ENCODE measurements at regions not wholly inside any gene's neighbourhood (a gene's known extent, or its start where the extent isn't known, plus 50 kb on each side); places are given as distances from the start of the nearest gene placed in this dataset.

- Histone ChIP-seq H3K4me1 (ENCODE audit: control insufficient read depth, insufficient read depth, low read length) (no peaks in the 10 kb centered on the region), H3K9me3 (ENCODE audit: control insufficient read depth, low read length) (no peaks in the 10 kb centered on the region), H3K27ac (ENCODE audit: low read length) (no peak overlapping the region), H3K4me3 (ENCODE audit: low read length) (no peak overlapping the region), H3K27me3 (ENCODE audit: control insufficient read depth, insufficient read depth) (no peaks in the 10 kb centered on the region)
- DNase-seq (no peak), ATAC-seq (no peak)
- WGBS: 82% methylated on average over 4 of the region's 4 CpGs
- intact Hi-C loops (cut with DNase I): no loop called here
These were observed 581.8 kb upstream of the ZFP42 start for GRCh38 chr4:187413564-187414358.

GRCh38 chr4:187414716-187415115 is 580.9 kb upstream of the ZFP42 start:
- Histone ChIP-seq H3K4me1 (ENCODE audit: control insufficient read depth, insufficient read depth, low read length) (no peaks in the 10 kb centered on the region), H3K27me3 (ENCODE audit: control insufficient read depth, insufficient read depth) (no peaks in the 10 kb centered on the region), H3K9me3 (ENCODE audit: control insufficient read depth, low read length) (no peaks in the 10 kb centered on the region), H3K27ac (ENCODE audit: low read length) (no peak overlapping the region), H3K4me3 (ENCODE audit: low read length) (no peak overlapping the region)
- DNase-seq (no peak), ATAC-seq (no peak)
- WGBS: 51% methylated on average over 2 of the region's 2 CpGs
- intact Hi-C loops (cut with DNase I): no loop called here

GRCh38 chr4:187415231-187415630 is 580.3 kb upstream of the ZFP42 start:
- ATAC-seq: peak in 1 of 2 donors; percentile 19
- H3K4me1 ChIP-seq (ENCODE audit: control insufficient read depth, insufficient read depth, low read length): no peaks in the 10 kb centered on the region
- no peak for DNase-seq
- H3K27ac ChIP-seq (ENCODE audit: low read length): no peak overlapping the region
- no peaks in the 10 kb centered on the region for H3K9me3 ChIP-seq (ENCODE audit: control insufficient read depth, low read length)
- WGBS: 30% methylated on average over 3 of the region's 3 CpGs
- intact Hi-C loops (cut with DNase I): no loop called here
- no peak overlapping the region for H3K4me3 ChIP-seq (ENCODE audit: low read length)
- no peaks in the 10 kb centered on the region for H3K27me3 ChIP-seq (ENCODE audit: control insufficient read depth, insufficient read depth)

DNA sequence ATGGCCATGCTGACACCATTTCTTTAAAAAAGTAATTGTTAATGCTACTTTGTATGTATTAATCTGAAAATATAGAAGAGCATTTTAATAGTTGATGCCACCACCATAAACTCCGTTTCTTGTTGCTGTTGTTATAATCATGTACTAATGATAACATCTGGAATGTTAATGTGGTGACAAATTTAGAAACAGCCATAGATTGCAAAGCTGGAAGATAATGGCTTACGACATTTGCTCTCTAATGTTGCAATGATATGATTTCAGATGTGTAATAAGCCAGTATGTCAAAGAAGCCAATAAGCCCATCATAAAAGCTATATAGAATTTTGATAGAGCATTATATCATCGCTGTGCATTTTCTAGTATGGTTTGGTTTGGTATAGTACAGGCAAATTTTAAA is 579.4 kb upstream of the ZFP42 start:
- intact Hi-C loops (cut with DNase I): no loop called here
- DNase-seq (no peak), ATAC-seq (no peak)
- Histone ChIP-seq H3K4me1 (ENCODE audit: control insufficient read depth, insufficient read depth, low read length) (no peaks in the 10 kb centered on the region), H3K27me3 (ENCODE audit: control insufficient read depth, insufficient read depth) (no peaks in the 10 kb centered on the region), H3K27ac (ENCODE audit: low read length) (no peak overlapping the region), H3K9me3 (ENCODE audit: control insufficient read depth, low read length) (no peaks in the 10 kb centered on the region), H3K4me3 (ENCODE audit: low read length) (no peak overlapping the region)
- 56% methylated on average over 3 of the region's 3 CpGs for WGBS

GRCh38 chr4:187417721-187418120 is 577.9 kb upstream of the ZFP42 start:
- no peaks in the 10 kb centered on the region for H3K9me3 ChIP-seq (ENCODE audit: control insufficient read depth, low read length)
- DNase-seq (no peak), ATAC-seq (no peak)
- H3K4me1 ChIP-seq (ENCODE audit: control insufficient read depth, insufficient read depth, low read length): no peaks in the 10 kb centered on the region
- 80% methylated on average over 3 of the region's 3 CpGs for WGBS
- intact Hi-C loops (cut with DNase I): no loop called here
- no peaks in the 10 kb centered on the region for H3K27me3 ChIP-seq (ENCODE audit: control insufficient read depth, insufficient read depth)
- H3K4me3 ChIP-seq (ENCODE audit: low read length): no peak overlapping the region
- no peak overlapping the region for H3K27ac ChIP-seq (ENCODE audit: low read length)

- ATAC-seq (no peak), DNase-seq (no peak)
- Histone ChIP-seq H3K4me3 (ENCODE audit: low read length) (no peak overlapping the region), H3K27ac (ENCODE audit: low read length) (no peak overlapping the region), H3K27me3 (ENCODE audit: control insufficient read depth, insufficient read depth) (no peaks in the 10 kb centered on the region), H3K4me1 (ENCODE audit: control insufficient read depth, insufficient read depth, low read length) (no peaks in the 10 kb centered on the region), H3K9me3 (ENCODE audit: control insufficient read depth, low read length) (no peaks in the 10 kb centered on the region)
- WGBS: 41% methylated on average over 3 of the region's 3 CpGs
- intact Hi-C loops (cut with DNase I): no loop called here
These were observed 572.9 kb upstream of the ZFP42 start for GRCh38 chr4:187422655-187423054.

DNA sequence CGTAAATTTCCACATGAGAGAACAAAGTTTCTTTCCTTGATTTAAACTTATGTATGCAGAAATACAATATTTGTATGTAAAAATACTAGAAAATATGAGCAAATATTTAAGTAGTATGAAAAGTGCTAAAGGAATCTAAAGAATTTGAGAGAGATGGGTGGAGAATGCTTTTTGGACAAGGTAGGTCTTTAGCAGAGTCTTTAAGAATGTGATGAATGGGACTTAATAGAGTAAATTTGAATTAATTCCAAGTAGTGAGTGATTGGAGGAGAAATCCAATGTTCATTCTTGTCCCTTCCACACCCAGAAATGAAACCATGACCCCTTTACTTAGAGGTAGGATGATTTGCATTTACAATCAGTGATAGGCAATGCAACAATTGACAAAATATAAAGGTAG is 570.9 kb upstream of the ZFP42 start:
- intact Hi-C loops (cut with DNase I): no loop called here
- no peak for DNase-seq
- Histone ChIP-seq H3K9me3 (ENCODE audit: control insufficient read depth, low read length) (no peaks in the 10 kb centered on the region), H3K4me1 (ENCODE audit: control insufficient read depth, insufficient read depth, low read length) (no peaks in the 10 kb centered on the region), H3K27ac (ENCODE audit: low read length) (no peak overlapping the region), H3K4me3 (ENCODE audit: low read length) (no peak overlapping the region), H3K27me3 (ENCODE audit: control insufficient read depth, insufficient read depth) (no peaks in the 10 kb centered on the region)
- ATAC-seq: no peak
- WGBS: 70% methylated on average over 1 of the region's 1 CpG

- H3K9me3 ChIP-seq (ENCODE audit: control insufficient read depth, low read length): no peaks in the 10 kb centered on the region
- no peak for DNase-seq
- no peak overlapping the region for H3K27ac ChIP-seq (ENCODE audit: low read length)
- intact Hi-C loops (cut with DNase I): no loop called here
- H3K27me3 ChIP-seq (ENCODE audit: control insufficient read depth, insufficient read depth): no peaks in the 10 kb centered on the region
- H3K4me1 ChIP-seq (ENCODE audit: control insufficient read depth, insufficient read depth, low read length): no peaks in the 10 kb centered on the region
- H3K4me3 ChIP-seq (ENCODE audit: low read length): no peak overlapping the region
- ATAC-seq: no peak
- 87% methylated on average over 2 of the region's 2 CpGs for WGBS
These were observed 569.1 kb upstream of the ZFP42 start for GRCh38 chr4:187426511-187426910.

- ATAC-seq: peak in 1 of 2 donors; percentile 16
- intact Hi-C loops (cut with DNase I): no loop called here
- H3K27ac ChIP-seq (ENCODE audit: low read length): no peak overlapping the region
- no peaks in the 10 kb centered on the region for H3K9me3 ChIP-seq (ENCODE audit: control insufficient read depth, low read length)
- no peak for DNase-seq
- no peaks in the 10 kb centered on the region for H3K4me1 ChIP-seq (ENCODE audit: control insufficient read depth, insufficient read depth, low read length)
- no peaks in the 10 kb centered on the region for H3K27me3 ChIP-seq (ENCODE audit: control insufficient read depth, insufficient read depth)
- no peak overlapping the region for H3K4me3 ChIP-seq (ENCODE audit: low read length)
- WGBS: 83% methylated on average over 7 of the region's 7 CpGs
These were observed 563.3 kb upstream of the ZFP42 start for GRCh38 chr4:187432310-187432709.

DNA sequence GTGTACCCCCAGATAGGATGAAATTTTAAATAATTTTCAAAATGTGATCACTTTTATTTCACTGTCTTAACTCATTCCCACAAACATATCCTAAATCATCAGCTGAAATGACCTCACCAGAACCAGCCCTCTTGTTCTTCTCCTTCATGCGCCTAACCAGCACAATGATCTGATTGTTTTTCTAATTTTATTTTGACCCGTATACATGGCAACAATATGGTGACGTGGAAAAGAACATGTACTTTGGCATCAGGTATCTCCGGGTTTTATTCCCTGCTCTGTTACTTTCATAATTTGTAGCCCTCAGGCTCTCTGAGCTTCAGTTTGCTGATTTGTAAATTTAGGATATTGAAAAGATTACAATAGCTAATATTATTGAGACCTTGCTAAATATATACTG is 562.4 kb upstream of the ZFP42 start:
- DNase-seq: no peak
- ATAC-seq: no peak
- WGBS: 79% methylated on average over 4 of the region's 4 CpGs
- intact Hi-C loops (cut with DNase I): no loop called here
- no peak overlapping the region for H3K4me3 ChIP-seq (ENCODE audit: low read length)
- H3K27me3 ChIP-seq (ENCODE audit: control insufficient read depth, insufficient read depth): no peaks in the 10 kb centered on the region
- no peaks in the 10 kb centered on the region for H3K9me3 ChIP-seq (ENCODE audit: control insufficient read depth, low read length)
- H3K27ac ChIP-seq (ENCODE audit: low read length): no peak overlapping the region
- H3K4me1 ChIP-seq (ENCODE audit: control insufficient read depth, insufficient read depth, low read length): no peaks in the 10 kb centered on the region

GRCh38 chr4:187436251-187436650 is 559.3 kb upstream of the ZFP42 start:
- Histone ChIP-seq H3K4me1 (ENCODE audit: control insufficient read depth, insufficient read depth, low read length) (no peaks in the 10 kb centered on the region), H3K27ac (ENCODE audit: low read length) (no peak overlapping the region), H3K27me3 (ENCODE audit: control insufficient read depth, insufficient read depth) (no peaks in the 10 kb centered on the region), H3K4me3 (ENCODE audit: low read length) (no peak overlapping the region), H3K9me3 (ENCODE audit: control insufficient read depth, low read length) (no peaks in the 10 kb centered on the region)
- 68% methylated on average over 5 of the region's 5 CpGs for WGBS
- intact Hi-C loops (cut with DNase I): no loop called here
- ATAC-seq (no peak), DNase-seq (no peak)

- Histone ChIP-seq H3K4me1 (ENCODE audit: control insufficient read depth, insufficient read depth, low read length) (no peaks in the 10 kb centered on the region), H3K27ac (ENCODE audit: low read length) (no peak overlapping the region), H3K4me3 (ENCODE audit: low read length) (no peak overlapping the region), H3K27me3 (ENCODE audit: control insufficient read depth, insufficient read depth) (no peaks in the 10 kb centered on the region), H3K9me3 (ENCODE audit: control insufficient read depth, low read length) (no peaks in the 10 kb centered on the region)
- DNase-seq: no peak
- no peak for ATAC-seq
- 78% methylated on average over 3 of the region's 3 CpGs for WGBS
- intact Hi-C loops (cut with DNase I): no loop called here
These were observed 551.5 kb upstream of the ZFP42 start for GRCh38 chr4:187444061-187444460.

Measured in right cardiac atrium (tissue), 5 donors.